Left lobe of liver (tissue), 2 donors: ENCODE measurements at regions not wholly inside any gene's neighbourhood (a gene's known extent, or its start where the extent isn't known, plus 50 kb on each side); places are given as distances from the start of the nearest gene placed in this dataset.

Source experiments
- ATAC-seq: fragments of 200-7000 bp; cut with Tn5 transposase; one replicate; pipeline ENCODE4 v1.9.1; 2020; ENCODE audit warnings: mild to moderate bottlenecking, moderate library complexity
- DNase-seq: peaks from one replicate; pipeline ENCODE4 v3.0.0-alpha.2; 2020; ENCODE audit warnings: low spot score
- donor health status: DM: no; HTN: no; CAD: no; lungs with moderate emphysema.
- donor health status: DM: no; HTN: yes; CAD: no.

- no peak for ATAC-seq
- no peak for DNase-seq
Measured at GRCh38 chr17:71335212-71335611, 785.6 kb upstream of the SOX9 start.

- ATAC-seq = no peak
Measured at GRCh38 chr17:71337938-71338337, 782.9 kb upstream of the SOX9 start.

GRCh38 chr17:71338396-71338795 is 782.4 kb upstream of the SOX9 start:
- no peak for ATAC-seq
- DNase-seq = no peak

More at GRCh38 chr17:71337938-71338337, 782.9 kb upstream of the SOX9 start:
- DNase-seq = no peak

GRCh38 chr17:71339206-71339605 is 781.6 kb upstream of the SOX9 start:
- no peak for DNase-seq

GRCh38 chr17:71342737-71343136 is 778.1 kb upstream of the SOX9 start:
- no peak for ATAC-seq
- no peak for DNase-seq

More at GRCh38 chr17:71339206-71339605, 781.6 kb upstream of the SOX9 start:
- ATAC-seq = no peak

- ATAC-seq (no peak), DNase-seq (no peak)
Measured at GRCh38 chr17:71349908-71350600, 770.8 kb upstream of the SOX9 start.

- ATAC-seq = no peak
- DNase-seq = no peak
Measured at GRCh38 chr17:71360301-71360700, 760.5 kb upstream of the SOX9 start.

- DNase-seq (no peak), ATAC-seq (no peak)
Measured at GRCh38 chr17:71361656-71362450, 759.0 kb upstream of the SOX9 start.

GRCh38 chr17:71363661-71364060 is 757.2 kb upstream of the SOX9 start:
- DNase-seq (no peak), ATAC-seq (no peak)

GRCh38 chr17:71371809-71372208 is 749.0 kb upstream of the SOX9 start:
- DNase-seq = no peak
- ATAC-seq = no peak

- DNase-seq (no peak), ATAC-seq (no peak)
Measured at GRCh38 chr17:71375948-71376347, 744.9 kb upstream of the SOX9 start.

GRCh38 chr17:71376933-71377332 is 743.9 kb upstream of the SOX9 start:
- no peak for DNase-seq
- ATAC-seq = no peak

GRCh38 chr17:71378036-71378435 is 742.8 kb upstream of the SOX9 start:
- ATAC-seq (no peak), DNase-seq (no peak)

- ATAC-seq = no peak
- DNase-seq = no peak
Measured at GRCh38 chr17:71378741-71379140, 742.1 kb upstream of the SOX9 start.

- no peak for ATAC-seq
- DNase-seq = no peak
Measured at GRCh38 chr17:71379512-71379911, 741.3 kb upstream of the SOX9 start.

- no peak for ATAC-seq
- DNase-seq = no peak
Measured at GRCh38 chr17:71380535-71380934, 740.3 kb upstream of the SOX9 start.

GRCh38 chr17:71380936-71381335 is 739.9 kb upstream of the SOX9 start:
- ATAC-seq (no peak), DNase-seq (no peak)

- ATAC-seq (no peak), DNase-seq (no peak)
Measured at GRCh38 chr17:71383091-71383490, 737.7 kb upstream of the SOX9 start.

- DNase-seq (no peak), ATAC-seq (no peak)
Measured at GRCh38 chr17:71387456-71387855, 733.4 kb upstream of the SOX9 start.

- DNase-seq (no peak), ATAC-seq (no peak)
Measured at GRCh38 chr17:71392715-71393567, 727.9 kb upstream of the SOX9 start.

- no peak for ATAC-seq
Measured at GRCh38 chr17:71395901-71396300, 724.9 kb upstream of the SOX9 start.

More at GRCh38 chr17:71395901-71396300, 724.9 kb upstream of the SOX9 start:
- no peak for DNase-seq
